ENCODE measurements at regions not wholly inside any gene's neighbourhood (a gene's known extent, or its start where the extent isn't known, plus 50 kb on each side); places are given as distances from the start of the nearest gene placed in this dataset.
"Not testable (repeated sequence)": the region's sequence is repeated elsewhere in the genome, so short reads cannot be mapped to it uniquely, and the experiment has no call there.

DNA sequence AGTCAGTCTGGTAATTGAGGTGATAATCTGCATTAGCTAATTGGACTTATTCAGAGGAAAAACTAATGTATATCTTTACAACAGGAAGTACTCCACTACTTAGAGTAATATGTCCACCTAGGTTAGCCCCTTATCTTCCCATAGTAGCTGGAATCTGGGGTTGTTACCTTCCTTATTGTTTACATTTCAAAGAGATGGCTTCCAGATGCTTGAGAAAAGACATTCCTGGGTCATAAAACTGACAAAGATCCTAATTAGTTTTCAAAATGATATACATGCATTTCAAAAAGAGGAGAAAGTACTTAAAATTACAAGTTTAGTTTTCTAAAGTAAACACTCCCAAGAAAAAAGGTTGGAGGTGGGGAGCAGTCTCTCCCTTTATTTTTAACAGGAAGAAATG, 78.1 kb downstream of the RPL10L start:
- no peak overlapping the region for H3K27ac Mint-ChIP-seq (ENCODE audit: unreplicated experiment)
- no peaks in the 10 kb centered on the region for H3K9me3 Mint-ChIP-seq (ENCODE audit: unreplicated experiment)
- peaks cover 28% of the 10 kb centered on the region for H3K4me1 Mint-ChIP-seq (ENCODE audit: unreplicated experiment)
- DNase-seq (ENCODE audit: extremely low spot score, unreplicated experiment), result no peak
- no peak overlapping the region for H3K4me3 Mint-ChIP-seq (ENCODE audit: unreplicated experiment)
- H3K27me3 Mint-ChIP-seq (ENCODE audit: unreplicated experiment), result peaks cover 8% of the 10 kb centered on the region
- no peaks in the 10 kb centered on the region for H3K36me3 Mint-ChIP-seq (ENCODE audit: unreplicated experiment)
- TF ChIP-seq, protein P1, sequence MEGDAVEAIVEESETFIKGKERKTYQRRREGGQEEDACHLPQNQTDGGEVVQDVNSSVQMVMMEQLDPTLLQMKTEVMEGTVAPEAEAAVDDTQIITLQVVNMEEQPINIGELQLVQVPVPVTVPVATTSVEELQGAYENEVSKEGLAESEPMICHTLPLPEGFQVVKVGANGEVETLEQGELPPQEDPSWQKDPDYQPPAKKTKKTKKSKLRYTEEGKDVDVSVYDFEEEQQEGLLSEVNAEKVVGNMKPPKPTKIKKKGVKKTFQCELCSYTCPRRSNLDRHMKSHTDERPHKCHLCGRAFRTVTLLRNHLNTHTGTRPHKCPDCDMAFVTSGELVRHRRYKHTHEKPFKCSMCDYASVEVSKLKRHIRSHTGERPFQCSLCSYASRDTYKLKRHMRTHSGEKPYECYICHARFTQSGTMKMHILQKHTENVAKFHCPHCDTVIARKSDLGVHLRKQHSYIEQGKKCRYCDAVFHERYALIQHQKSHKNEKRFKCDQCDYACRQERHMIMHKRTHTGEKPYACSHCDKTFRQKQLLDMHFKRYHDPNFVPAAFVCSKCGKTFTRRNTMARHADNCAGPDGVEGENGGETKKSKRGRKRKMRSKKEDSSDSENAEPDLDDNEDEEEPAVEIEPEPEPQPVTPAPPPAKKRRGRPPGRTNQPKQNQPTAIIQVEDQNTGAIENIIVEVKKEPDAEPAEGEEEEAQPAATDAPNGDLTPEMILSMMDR (IDR thresholded peaks at IDR 0.05), result no peak

DNA sequence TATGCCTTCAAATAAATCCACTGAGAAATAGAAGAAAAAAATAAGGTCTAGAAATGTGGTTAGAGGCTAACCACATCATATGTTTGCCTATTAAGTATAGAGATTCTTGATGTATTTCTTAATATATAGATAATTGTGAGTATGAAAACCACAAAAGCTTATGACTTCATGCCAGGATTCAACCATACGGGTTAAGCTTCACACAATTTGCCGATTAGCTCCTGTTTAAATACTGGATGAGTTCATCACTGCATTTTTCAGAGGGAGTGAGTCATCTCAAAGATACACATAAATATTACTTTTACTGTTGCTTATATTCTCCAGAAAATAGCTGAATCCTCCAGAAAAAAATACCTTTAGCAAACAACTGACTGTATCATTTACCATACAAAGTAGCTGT, 79.6 kb downstream of the RPL10L start:
- Mint-ChIP-seq H3K27ac (ENCODE audit: unreplicated experiment) (no peak overlapping the region), H3K36me3 (ENCODE audit: unreplicated experiment) (no peaks in the 10 kb centered on the region), H3K27me3 (ENCODE audit: unreplicated experiment) (peaks cover 3% of the 10 kb centered on the region), H3K4me1 (ENCODE audit: unreplicated experiment) (peaks cover 32% of the 10 kb centered on the region), H3K9me3 (ENCODE audit: unreplicated experiment) (no peaks in the 10 kb centered on the region), H3K4me3 (ENCODE audit: unreplicated experiment) (no peak overlapping the region)
- TF ChIP-seq, protein P1 (IDR thresholded peaks at IDR 0.05), result no peak
- DNase-seq (ENCODE audit: extremely low spot score, unreplicated experiment), result no peak

DNA sequence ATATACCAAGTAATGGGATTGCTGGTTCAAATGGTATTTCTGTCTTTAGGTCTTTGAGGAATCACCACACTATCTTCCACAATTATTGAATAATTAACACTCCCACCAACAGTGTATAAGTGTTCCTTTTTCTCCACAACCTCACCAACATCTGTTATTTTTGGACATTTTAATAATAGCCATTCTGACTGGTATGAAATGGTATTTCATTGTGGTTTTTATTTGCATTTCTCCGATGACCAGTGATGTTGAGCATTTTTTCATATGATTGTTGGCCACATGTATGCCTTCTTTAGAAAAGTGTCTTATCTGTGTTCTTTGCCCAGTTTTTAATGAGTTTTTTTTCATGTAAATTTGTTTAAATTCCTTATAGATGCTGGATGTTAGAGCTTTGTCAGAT, 83.4 kb downstream of the RPL10L start:
- peaks cover 15% of the 10 kb centered on the region for H3K4me1 Mint-ChIP-seq (ENCODE audit: unreplicated experiment)
- not testable (repeated sequence) for H3K4me3 Mint-ChIP-seq (ENCODE audit: unreplicated experiment); H3K9me3 Mint-ChIP-seq (ENCODE audit: unreplicated experiment); DNase-seq (ENCODE audit: extremely low spot score, unreplicated experiment); H3K36me3 Mint-ChIP-seq (ENCODE audit: unreplicated experiment); H3K27me3 Mint-ChIP-seq (ENCODE audit: unreplicated experiment); H3K27ac Mint-ChIP-seq (ENCODE audit: unreplicated experiment)

DNA sequence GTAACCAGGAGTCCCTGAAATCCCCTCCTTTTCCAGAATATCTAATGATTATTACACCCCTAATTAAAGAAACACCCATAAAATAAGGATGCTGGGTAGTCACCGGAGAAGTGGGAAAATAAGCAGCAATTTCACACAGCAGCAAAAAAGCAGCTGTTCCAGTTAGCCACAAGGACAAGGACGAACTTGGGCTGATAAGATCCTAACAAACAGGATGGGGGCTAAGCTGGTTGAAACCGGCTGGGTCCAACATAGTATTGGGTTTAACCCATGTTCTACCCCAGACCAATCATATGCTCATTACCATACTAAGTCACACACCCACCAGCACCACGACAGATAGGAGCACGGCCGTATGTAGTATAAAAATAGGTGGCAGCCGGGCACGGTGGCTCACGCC, 100.7 kb downstream of the RPL10L start:
- no peak overlapping the region for H3K27ac Mint-ChIP-seq (ENCODE audit: unreplicated experiment)
- H3K27me3 Mint-ChIP-seq (ENCODE audit: unreplicated experiment), result no peaks in the 10 kb centered on the region
- peaks cover 15% of the 10 kb centered on the region for H3K9me3 Mint-ChIP-seq (ENCODE audit: unreplicated experiment)
- no peak for DNase-seq (ENCODE audit: extremely low spot score, unreplicated experiment)
- H3K4me1 Mint-ChIP-seq (ENCODE audit: unreplicated experiment), result no peaks in the 10 kb centered on the region
- no peak overlapping the region for H3K4me3 Mint-ChIP-seq (ENCODE audit: unreplicated experiment)
- TF ChIP-seq, protein P1 (IDR thresholded peaks at IDR 0.05), result no peak
- H3K36me3 Mint-ChIP-seq (ENCODE audit: unreplicated experiment), result no peaks in the 10 kb centered on the region

DNA sequence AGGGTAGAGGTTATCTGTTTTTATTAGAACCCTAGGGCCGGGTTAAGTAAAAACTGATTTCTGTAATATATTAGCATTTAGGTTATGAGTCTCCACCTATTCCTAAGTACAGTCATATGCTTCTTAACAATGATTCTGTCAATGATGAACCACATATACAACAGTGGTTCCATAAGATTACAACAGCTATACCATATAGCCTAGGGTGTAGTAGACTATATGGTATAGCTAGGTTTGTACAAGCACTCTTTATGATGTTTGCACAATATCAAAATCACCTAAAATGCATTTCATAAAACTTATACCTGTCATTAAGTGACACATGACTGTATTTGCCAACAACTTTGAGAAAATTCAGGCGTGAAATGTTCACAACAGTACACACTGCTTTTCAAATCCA, 110.6 kb downstream of the RPL10L start:
- Mint-ChIP-seq H3K9me3 (ENCODE audit: unreplicated experiment) (no peaks in the 10 kb centered on the region), H3K4me3 (ENCODE audit: unreplicated experiment) (no peak overlapping the region), H3K4me1 (ENCODE audit: unreplicated experiment) (no peaks in the 10 kb centered on the region), H3K27me3 (ENCODE audit: unreplicated experiment) (no peaks in the 10 kb centered on the region), H3K27ac (ENCODE audit: unreplicated experiment) (no peak overlapping the region), H3K36me3 (ENCODE audit: unreplicated experiment) (no peaks in the 10 kb centered on the region)
- TF ChIP-seq, protein P1 (IDR thresholded peaks at IDR 0.05), result no peak
- no peak for DNase-seq (ENCODE audit: extremely low spot score, unreplicated experiment)

DNA sequence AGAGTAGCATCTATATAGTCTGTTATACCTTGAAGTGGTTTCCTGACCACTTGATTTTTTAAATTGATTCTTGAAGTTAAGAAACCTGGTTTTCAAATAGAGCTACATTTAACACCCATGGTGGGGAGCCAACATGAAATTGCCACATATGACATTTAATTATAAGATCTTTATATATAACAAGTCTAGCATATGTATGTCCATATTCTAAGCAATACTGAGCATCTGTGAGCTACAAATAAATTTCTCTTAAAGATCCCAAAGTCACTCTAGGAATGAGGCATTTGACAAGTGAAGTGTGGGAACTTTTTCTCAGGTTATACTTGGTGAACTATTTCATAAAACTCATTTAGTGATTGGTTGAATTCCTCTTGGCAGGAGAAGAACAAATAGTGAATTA, 132.5 kb downstream of the RPL10L start:
- no peaks in the 10 kb centered on the region for H3K9me3 Mint-ChIP-seq (ENCODE audit: unreplicated experiment)
- no peaks in the 10 kb centered on the region for H3K36me3 Mint-ChIP-seq (ENCODE audit: unreplicated experiment)
- DNase-seq (ENCODE audit: extremely low spot score, unreplicated experiment), result no peak
- H3K27ac Mint-ChIP-seq (ENCODE audit: unreplicated experiment), result no peak overlapping the region
- peaks cover 7% of the 10 kb centered on the region for H3K27me3 Mint-ChIP-seq (ENCODE audit: unreplicated experiment)
- H3K4me3 Mint-ChIP-seq (ENCODE audit: unreplicated experiment), result no peak overlapping the region
- H3K4me1 Mint-ChIP-seq (ENCODE audit: unreplicated experiment), result no peaks in the 10 kb centered on the region
- TF ChIP-seq, protein P1 (IDR thresholded peaks at IDR 0.05), result no peak

DNA sequence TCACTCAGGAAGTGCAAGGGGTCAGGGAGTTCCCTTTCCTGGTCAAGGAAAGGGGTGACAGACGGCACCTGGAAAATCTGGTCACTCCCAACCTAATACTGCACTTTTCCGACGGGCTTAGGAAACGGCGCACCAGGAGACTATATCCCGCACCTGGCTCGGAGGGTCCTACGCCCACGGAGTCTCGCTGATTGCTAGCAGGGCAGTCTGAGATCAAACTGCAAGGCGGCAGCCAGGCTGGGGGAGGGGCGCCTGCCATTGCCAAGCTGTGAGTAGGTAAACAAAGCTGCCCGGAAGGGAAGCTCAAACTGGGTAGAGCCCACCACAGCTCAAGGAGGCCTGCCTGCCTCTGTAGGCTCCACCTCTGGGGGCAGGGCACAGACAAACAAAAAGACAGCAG, 142.8 kb downstream of the RPL10L start:
- H3K27me3 Mint-ChIP-seq (ENCODE audit: unreplicated experiment); H3K9me3 Mint-ChIP-seq (ENCODE audit: unreplicated experiment); H3K36me3 Mint-ChIP-seq (ENCODE audit: unreplicated experiment); H3K4me1 Mint-ChIP-seq (ENCODE audit: unreplicated experiment); DNase-seq (ENCODE audit: extremely low spot score, unreplicated experiment); H3K27ac Mint-ChIP-seq (ENCODE audit: unreplicated experiment); H3K4me3 Mint-ChIP-seq (ENCODE audit: unreplicated experiment): not testable (repeated sequence)

Measured in osteocyte (in vitro differentiated cells).